GM19025 (cell line): ENCODE measurements at regions not wholly inside any gene's neighbourhood (a gene's known extent, or its start where the extent isn't known, plus 50 kb on each side); places are given as distances from the start of the nearest gene placed in this dataset.

Source experiments
- ATAC-seq: cut with Tn5 transposase; IDR thresholded peaks from one replicate; pipeline ENCODE4 v1.9.1; 2021; ENCODE audit warnings: mild to moderate bottlenecking, low read depth, moderate library complexity; ENCODE audit not compliant: unreplicated experiment

- no peak for ATAC-seq
Measured at GRCh38 chr6:114418304-114418972, 75.6 kb upstream of the HS3ST5 start.

- no peak for ATAC-seq
Measured at GRCh38 chr6:114407426-114408035, 64.7 kb upstream of the HS3ST5 start.

- no peak for ATAC-seq
Measured at GRCh38 chr6:114404339-114404955, 61.6 kb upstream of the HS3ST5 start.

GRCh38 chr6:114403858-114404257, 61.0 kb upstream of the HS3ST5 start:
- no peak for ATAC-seq

GRCh38 chr6:114398481-114398880, 55.7 kb upstream of the HS3ST5 start:
- ATAC-seq = no peak
